ENCODE measurements at regions not wholly inside any gene's neighbourhood (a gene's known extent, or its start where the extent isn't known, plus 50 kb on each side); places are given as distances from the start of the nearest gene placed in this dataset.

- intact Hi-C loops (cut with micrococcal nuclease): no loop called here
- Histone ChIP-seq H3K4me3 (no peak overlapping the region), H3K27me3 (ENCODE audit: low read depth) (no peaks in the 10 kb centered on the region), H3K9me3 (replicated peaks) (peaks cover 24% of the 10 kb centered on the region), H3K36me3 (no peaks in the 10 kb centered on the region), H3K27ac (replicated peaks) (no peak overlapping the region), H3K4me1 (no peaks in the 10 kb centered on the region)
- no peak for DNase-seq
- no peak for TF ChIP-seq CTCF (IDR thresholded peaks at IDR 0.05; ENCODE audit: borderline replicate concordance)
Measured at GRCh38 chr9:26694381-26695297, 198.0 kb downstream of the CAAP1 start.

- no peak for DNase-seq
- Histone ChIP-seq H3K36me3 (no peaks in the 10 kb centered on the region), H3K4me1 (peaks cover 8% of the 10 kb centered on the region), H3K4me3 (no peak overlapping the region), H3K27me3 (ENCODE audit: low read depth) (no peaks in the 10 kb centered on the region), H3K9me3 (replicated peaks) (no peaks in the 10 kb centered on the region), H3K27ac (replicated peaks) (no peak overlapping the region)
- TF ChIP-seq CTCF (IDR thresholded peaks at IDR 0.05; ENCODE audit: borderline replicate concordance): no peak
- intact Hi-C loops (cut with micrococcal nuclease): no loop called here
Measured at GRCh38 chr9:26689041-26689440, 203.6 kb downstream of the CAAP1 start.

- Histone ChIP-seq H3K4me3 (no peak overlapping the region), H3K27ac (replicated peaks) (no peak overlapping the region), H3K9me3 (replicated peaks) (no peaks in the 10 kb centered on the region), H3K36me3 (no peaks in the 10 kb centered on the region), H3K27me3 (ENCODE audit: low read depth) (no peaks in the 10 kb centered on the region), H3K4me1 (peaks cover 8% of the 10 kb centered on the region)
- intact Hi-C loops (cut with micrococcal nuclease): no loop called here
- no peak for TF ChIP-seq CTCF (IDR thresholded peaks at IDR 0.05; ENCODE audit: borderline replicate concordance)
- DNase-seq: no peak
Measured at GRCh38 chr9:26687421-26687820, 205.2 kb downstream of the CAAP1 start.

GRCh38 chr9:26685818-26686217 is 206.8 kb downstream of the CAAP1 start:
- Histone ChIP-seq H3K27ac (replicated peaks) (no peak overlapping the region), H3K4me1 (peaks cover 8% of the 10 kb centered on the region), H3K27me3 (ENCODE audit: low read depth) (no peaks in the 10 kb centered on the region), H3K36me3 (no peaks in the 10 kb centered on the region), H3K4me3 (no peak overlapping the region), H3K9me3 (replicated peaks) (no peaks in the 10 kb centered on the region)
- no peak for TF ChIP-seq CTCF (IDR thresholded peaks at IDR 0.05; ENCODE audit: borderline replicate concordance)
- intact Hi-C loops (cut with micrococcal nuclease): no loop called here
- no peak for DNase-seq

- no peak overlapping the region for H3K27ac ChIP-seq (replicated peaks)
- H3K4me1 ChIP-seq: peaks cover 8% of the 10 kb centered on the region
- intact Hi-C loops (cut with micrococcal nuclease): no loop called here
- no peaks in the 10 kb centered on the region for H3K9me3 ChIP-seq (replicated peaks)
- no peak for DNase-seq
- H3K27me3 ChIP-seq (ENCODE audit: low read depth): no peaks in the 10 kb centered on the region
- no peak overlapping the region for H3K4me3 ChIP-seq
- no peaks in the 10 kb centered on the region for H3K36me3 ChIP-seq
- no peak for TF ChIP-seq CTCF (IDR thresholded peaks at IDR 0.05; ENCODE audit: borderline replicate concordance)
Measured at GRCh38 chr9:26684029-26684428, 208.6 kb downstream of the CAAP1 start.
